Cardiac muscle cell (in vitro differentiated cells and primary cell): ENCODE measurements at regions not wholly inside any gene's neighbourhood (a gene's known extent, or its start where the extent isn't known, plus 50 kb on each side); places are given as distances from the start of the nearest gene placed in this dataset.

ENCODE experiments used
- DNase-seq, 2 donors: peaks; one replicate each; pipeline versions ENCODE4 v3.0.0 to v3.0.0-alpha.2; 2010 to 2017; ENCODE audit warnings: low read depth in 1 of 2, low spot score in 1 of 2
- H3K27ac ChIP-seq: fragments of 200-600 bp; sonication (generic); 2 replicates; pipeline ENCODE4 v1.5.1; 2016
- H3K27me3 ChIP-seq: fragments of 200-600 bp; sonication (generic); 2 replicates; pipeline ENCODE4 v1.6.0; 2016; ENCODE audit warnings: control low read depth
- H3K36me3 ChIP-seq: fragments of 200-600 bp; sonication (generic); 2 replicates; pipeline ENCODE4 v1.5.1; 2016; ENCODE audit warnings: control low read depth
- H3K4me1 ChIP-seq: fragments of 200-600 bp; sonication (generic); 2 replicates; pipeline ENCODE4 v1.8.1; 2017; ENCODE audit warnings: low read depth, mild to moderate bottlenecking, mixed run types
- H3K4me3 ChIP-seq: fragments of 200-600 bp; sonication (generic); 2 replicates; pipeline ENCODE4 v1.5.1; 2016; ENCODE audit warnings: mild to moderate bottlenecking
- H3K9me3 ChIP-seq: fragments of 200-600 bp; sonication (generic); 2 replicates; pipeline ENCODE4 v1.5.1; 2017; ENCODE audit warnings: low read depth, mild to moderate bottlenecking, control low read depth
- CTCF ChIP-seq: IDR thresholded peaks from 2 replicates; pipeline ENCODE4 v1.5.1; 2012; ENCODE audit warnings: low read depth, mild to moderate bottlenecking, low read length

- no peaks in the 10 kb centered on the region for H3K27me3 ChIP-seq
- no peaks in the 10 kb centered on the region for H3K36me3 ChIP-seq
- H3K9me3 ChIP-seq, result no peaks in the 10 kb centered on the region
- TF ChIP-seq CTCF, result no peak
- no peak overlapping the region for H3K4me3 ChIP-seq
- peaks cover 37% of the 10 kb centered on the region for H3K4me1 ChIP-seq
- no peak overlapping the region for H3K27ac ChIP-seq
- peak in 1 of 2 donors; percentile 95 for DNase-seq
Measured at GRCh38 chr4:152106113-152106763, 345.4 kb upstream of the GATB start.

GRCh38 chr4:152104901-152105357 lies 344.1 kb upstream of the GATB start:
- Histone ChIP-seq H3K36me3 (no peaks in the 10 kb centered on the region), H3K27me3 (no peaks in the 10 kb centered on the region), H3K9me3 (no peaks in the 10 kb centered on the region), H3K27ac (no peak overlapping the region), H3K4me1 (peaks cover 26% of the 10 kb centered on the region), H3K4me3 (no peak overlapping the region)
- no peak for TF ChIP-seq CTCF
- no peak for DNase-seq

- H3K27ac ChIP-seq, result no peak overlapping the region
- no peaks in the 10 kb centered on the region for H3K9me3 ChIP-seq
- DNase-seq, result no peak
- H3K36me3 ChIP-seq, result no peaks in the 10 kb centered on the region
- TF ChIP-seq CTCF, result no peak
- H3K4me3 ChIP-seq, result no peak overlapping the region
- H3K27me3 ChIP-seq, result no peaks in the 10 kb centered on the region
- H3K4me1 ChIP-seq, result peaks cover 23% of the 10 kb centered on the region
Measured at GRCh38 chr4:152104356-152104755, 343.5 kb upstream of the GATB start.

- H3K27ac ChIP-seq, result no peak overlapping the region
- no peak for DNase-seq
Measured at GRCh38 chr4:152103181-152103901, 342.5 kb upstream of the GATB start.

GRCh38 chr4:152102436-152103000 lies 341.7 kb upstream of the GATB start:
- H3K4me3 ChIP-seq, result no peak overlapping the region
- H3K36me3 ChIP-seq, result no peaks in the 10 kb centered on the region
- H3K4me1 ChIP-seq, result peaks cover 23% of the 10 kb centered on the region
- no peak for TF ChIP-seq CTCF
- no peak overlapping the region for H3K27ac ChIP-seq
- no peak for DNase-seq
- H3K9me3 ChIP-seq, result no peaks in the 10 kb centered on the region
- no peaks in the 10 kb centered on the region for H3K27me3 ChIP-seq

More at GRCh38 chr4:152103181-152103901, 342.5 kb upstream of the GATB start:
- no peak for TF ChIP-seq CTCF
- Histone ChIP-seq H3K4me1 (peaks cover 23% of the 10 kb centered on the region), H3K4me3 (no peak overlapping the region), H3K36me3 (no peaks in the 10 kb centered on the region), H3K27me3 (no peaks in the 10 kb centered on the region), H3K9me3 (no peaks in the 10 kb centered on the region)
